ENCODE measurements at regions not wholly inside any gene's neighbourhood (a gene's known extent, or its start where the extent isn't known, plus 50 kb on each side); places are given as distances from the start of the nearest gene placed in this dataset.

- Mint-ChIP-seq H3K4me1 (ENCODE audit: low read depth, unreplicated experiment) (peaks cover 16% of the 10 kb centered on the region), H3K9me3 (ENCODE audit: unreplicated experiment) (peaks cover 4% of the 10 kb centered on the region), H3K27me3 (ENCODE audit: unreplicated experiment) (peaks cover 4% of the 10 kb centered on the region), H3K36me3 (ENCODE audit: unreplicated experiment) (peaks cover 1% of the 10 kb centered on the region), H3K4me3 (ENCODE audit: unreplicated experiment) (no peak overlapping the region), H3K27ac (ENCODE audit: unreplicated experiment) (peak overlapping the region; percentile 74)
- no peak for TF ChIP-seq CTCF (IDR thresholded peaks at IDR 0.05; ENCODE audit: partially characterized antibody, unreplicated experiment)
- DNase-seq = no peak
These were observed 193.5 kb downstream of the SS18 start for GRCh38 chr18:25896956-25897355.

- TF ChIP-seq CTCF (IDR thresholded peaks at IDR 0.05; ENCODE audit: partially characterized antibody, unreplicated experiment) = peak; percentile 92
- H3K27ac Mint-ChIP-seq (ENCODE audit: unreplicated experiment) = peak overlapping the region; percentile 74
- H3K36me3 Mint-ChIP-seq (ENCODE audit: unreplicated experiment) = no peaks in the 10 kb centered on the region
- peak; percentile 50 for DNase-seq
- no peak overlapping the region for H3K4me3 Mint-ChIP-seq (ENCODE audit: unreplicated experiment)
- peaks cover 4% of the 10 kb centered on the region for H3K27me3 Mint-ChIP-seq (ENCODE audit: unreplicated experiment)
- peaks cover 4% of the 10 kb centered on the region for H3K9me3 Mint-ChIP-seq (ENCODE audit: unreplicated experiment)
- peaks cover 16% of the 10 kb centered on the region for H3K4me1 Mint-ChIP-seq (ENCODE audit: low read depth, unreplicated experiment)
These were observed 194.1 kb downstream of the SS18 start for GRCh38 chr18:25896178-25896780.

GRCh38 chr18:25895518-25895917 is 194.9 kb downstream of the SS18 start:
- DNase-seq = no peak
- Mint-ChIP-seq H3K4me3 (ENCODE audit: unreplicated experiment) (no peak overlapping the region), H3K9me3 (ENCODE audit: unreplicated experiment) (peaks cover 4% of the 10 kb centered on the region), H3K27me3 (ENCODE audit: unreplicated experiment) (peaks cover 4% of the 10 kb centered on the region), H3K27ac (ENCODE audit: unreplicated experiment) (no peak overlapping the region), H3K4me1 (ENCODE audit: low read depth, unreplicated experiment) (peaks cover 16% of the 10 kb centered on the region), H3K36me3 (ENCODE audit: unreplicated experiment) (no peaks in the 10 kb centered on the region)
- TF ChIP-seq CTCF (IDR thresholded peaks at IDR 0.05; ENCODE audit: partially characterized antibody, unreplicated experiment) = no peak

GRCh38 chr18:25886283-25886682 is 204.1 kb downstream of the SS18 start:
- Mint-ChIP-seq H3K27me3 (ENCODE audit: unreplicated experiment) (no peaks in the 10 kb centered on the region), H3K4me3 (ENCODE audit: unreplicated experiment) (no peak overlapping the region), H3K4me1 (ENCODE audit: low read depth, unreplicated experiment) (no peaks in the 10 kb centered on the region), H3K9me3 (ENCODE audit: unreplicated experiment) (peaks cover 7% of the 10 kb centered on the region), H3K27ac (ENCODE audit: unreplicated experiment) (no peak overlapping the region), H3K36me3 (ENCODE audit: unreplicated experiment) (peaks cover 19% of the 10 kb centered on the region)
- no peak for TF ChIP-seq CTCF (IDR thresholded peaks at IDR 0.05; ENCODE audit: partially characterized antibody, unreplicated experiment)
- DNase-seq = no peak

- Mint-ChIP-seq H3K4me1 (ENCODE audit: low read depth, unreplicated experiment) (no peaks in the 10 kb centered on the region), H3K27ac (ENCODE audit: unreplicated experiment) (no peak overlapping the region), H3K36me3 (ENCODE audit: unreplicated experiment) (peaks cover 17% of the 10 kb centered on the region), H3K9me3 (ENCODE audit: unreplicated experiment) (peaks cover 7% of the 10 kb centered on the region), H3K4me3 (ENCODE audit: unreplicated experiment) (no peak overlapping the region), H3K27me3 (ENCODE audit: unreplicated experiment) (peaks cover 2% of the 10 kb centered on the region)
- TF ChIP-seq CTCF (IDR thresholded peaks at IDR 0.05; ENCODE audit: partially characterized antibody, unreplicated experiment) = no peak
- no peak for DNase-seq
These were observed 207.3 kb downstream of the SS18 start for GRCh38 chr18:25883091-25883490.

Data from glutamatergic neuron (in vitro differentiated cells).